ENCODE measurements at regions not wholly inside any gene's neighbourhood (a gene's known extent, or its start where the extent isn't known, plus 50 kb on each side); places are given as distances from the start of the nearest gene placed in this dataset.

DNA sequence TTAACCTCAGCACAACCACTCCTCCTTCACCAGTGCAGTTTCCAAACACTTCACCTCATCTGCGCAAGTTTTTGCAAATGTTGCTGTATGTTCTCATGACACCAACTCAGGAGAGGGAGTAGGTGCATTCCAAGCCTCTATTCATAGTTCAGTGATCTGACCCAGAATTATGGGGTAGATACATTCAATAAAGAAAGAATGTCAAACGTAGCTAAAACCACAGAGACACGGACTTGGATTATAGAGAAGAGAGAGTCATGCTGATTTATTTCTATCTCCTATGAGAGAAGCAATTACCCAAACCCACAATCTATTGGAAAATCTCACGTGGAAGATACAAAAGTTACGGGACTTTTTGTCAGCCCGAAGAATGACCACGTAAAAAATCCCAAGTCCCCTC lies 1006.0 kb upstream of the TMEM132C start:
- TF ChIP-seq, protein P1, sequence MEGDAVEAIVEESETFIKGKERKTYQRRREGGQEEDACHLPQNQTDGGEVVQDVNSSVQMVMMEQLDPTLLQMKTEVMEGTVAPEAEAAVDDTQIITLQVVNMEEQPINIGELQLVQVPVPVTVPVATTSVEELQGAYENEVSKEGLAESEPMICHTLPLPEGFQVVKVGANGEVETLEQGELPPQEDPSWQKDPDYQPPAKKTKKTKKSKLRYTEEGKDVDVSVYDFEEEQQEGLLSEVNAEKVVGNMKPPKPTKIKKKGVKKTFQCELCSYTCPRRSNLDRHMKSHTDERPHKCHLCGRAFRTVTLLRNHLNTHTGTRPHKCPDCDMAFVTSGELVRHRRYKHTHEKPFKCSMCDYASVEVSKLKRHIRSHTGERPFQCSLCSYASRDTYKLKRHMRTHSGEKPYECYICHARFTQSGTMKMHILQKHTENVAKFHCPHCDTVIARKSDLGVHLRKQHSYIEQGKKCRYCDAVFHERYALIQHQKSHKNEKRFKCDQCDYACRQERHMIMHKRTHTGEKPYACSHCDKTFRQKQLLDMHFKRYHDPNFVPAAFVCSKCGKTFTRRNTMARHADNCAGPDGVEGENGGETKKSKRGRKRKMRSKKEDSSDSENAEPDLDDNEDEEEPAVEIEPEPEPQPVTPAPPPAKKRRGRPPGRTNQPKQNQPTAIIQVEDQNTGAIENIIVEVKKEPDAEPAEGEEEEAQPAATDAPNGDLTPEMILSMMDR (conservative IDR thresholded peaks at IDR 0.05) = no peak
- TF ChIP-seq ZFX (IDR thresholded peaks at IDR 0.05) = no peak
